ENCODE measurements at regions not wholly inside any gene's neighbourhood (a gene's known extent, or its start where the extent isn't known, plus 50 kb on each side); places are given as distances from the start of the nearest gene placed in this dataset.

DNA sequence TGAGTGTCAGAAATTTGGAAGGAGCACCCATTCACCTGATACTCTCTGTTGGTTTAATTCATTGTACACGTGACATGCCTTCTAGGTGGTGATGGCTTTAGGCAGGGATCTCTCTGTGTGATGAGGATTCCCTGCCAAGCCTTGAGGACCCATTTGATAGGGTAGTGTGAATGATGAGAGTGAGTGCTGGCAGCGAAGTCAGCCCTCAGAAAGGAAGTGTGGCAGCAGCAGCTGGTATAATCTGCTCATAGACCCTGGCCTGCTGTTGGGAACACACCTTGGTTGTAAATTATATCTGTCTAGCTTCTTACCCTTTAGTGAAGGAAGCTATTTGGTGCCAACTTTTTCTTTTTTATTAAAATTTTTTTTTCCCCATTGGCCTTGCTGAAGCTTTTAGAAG is 164.5 kb downstream of the HAUS1 start:
- DNase-seq: no peak

- DNase-seq: no peak
These were observed 165.1 kb downstream of the HAUS1 start for GRCh38 chr18:46269275-46269674.

- no peak for DNase-seq
These were observed 167.3 kb downstream of the HAUS1 start for GRCh38 chr18:46271488-46271887.

DNA sequence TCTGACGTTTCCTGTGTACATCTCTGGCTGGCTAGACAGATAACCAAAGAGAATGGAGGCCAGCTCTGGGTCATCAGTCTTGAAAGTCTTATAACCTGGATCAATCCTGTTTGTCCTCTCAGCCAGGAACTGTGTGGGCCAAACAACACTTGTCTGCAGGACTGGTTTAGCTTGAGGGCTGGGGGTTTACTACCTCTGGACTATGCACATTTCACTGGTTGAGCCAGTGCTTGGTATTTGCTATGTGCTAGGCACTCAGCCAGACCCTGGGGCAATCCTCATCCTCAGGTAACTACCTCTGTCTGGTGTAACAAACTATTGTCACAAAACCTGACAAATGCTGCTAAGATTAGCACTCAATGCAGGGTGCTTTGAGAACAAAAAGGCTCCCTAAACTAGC is 169.7 kb downstream of the HAUS1 start:
- no peak for DNase-seq

GRCh38 chr18:46274266-46274665 is 170.1 kb downstream of the HAUS1 start:
- no peak for DNase-seq

- no peak for DNase-seq
These were observed 171.2 kb downstream of the HAUS1 start for GRCh38 chr18:46275370-46275769.

- DNase-seq: no peak
These were observed 172.6 kb downstream of the HAUS1 start for GRCh38 chr18:46276748-46277147.

DNA sequence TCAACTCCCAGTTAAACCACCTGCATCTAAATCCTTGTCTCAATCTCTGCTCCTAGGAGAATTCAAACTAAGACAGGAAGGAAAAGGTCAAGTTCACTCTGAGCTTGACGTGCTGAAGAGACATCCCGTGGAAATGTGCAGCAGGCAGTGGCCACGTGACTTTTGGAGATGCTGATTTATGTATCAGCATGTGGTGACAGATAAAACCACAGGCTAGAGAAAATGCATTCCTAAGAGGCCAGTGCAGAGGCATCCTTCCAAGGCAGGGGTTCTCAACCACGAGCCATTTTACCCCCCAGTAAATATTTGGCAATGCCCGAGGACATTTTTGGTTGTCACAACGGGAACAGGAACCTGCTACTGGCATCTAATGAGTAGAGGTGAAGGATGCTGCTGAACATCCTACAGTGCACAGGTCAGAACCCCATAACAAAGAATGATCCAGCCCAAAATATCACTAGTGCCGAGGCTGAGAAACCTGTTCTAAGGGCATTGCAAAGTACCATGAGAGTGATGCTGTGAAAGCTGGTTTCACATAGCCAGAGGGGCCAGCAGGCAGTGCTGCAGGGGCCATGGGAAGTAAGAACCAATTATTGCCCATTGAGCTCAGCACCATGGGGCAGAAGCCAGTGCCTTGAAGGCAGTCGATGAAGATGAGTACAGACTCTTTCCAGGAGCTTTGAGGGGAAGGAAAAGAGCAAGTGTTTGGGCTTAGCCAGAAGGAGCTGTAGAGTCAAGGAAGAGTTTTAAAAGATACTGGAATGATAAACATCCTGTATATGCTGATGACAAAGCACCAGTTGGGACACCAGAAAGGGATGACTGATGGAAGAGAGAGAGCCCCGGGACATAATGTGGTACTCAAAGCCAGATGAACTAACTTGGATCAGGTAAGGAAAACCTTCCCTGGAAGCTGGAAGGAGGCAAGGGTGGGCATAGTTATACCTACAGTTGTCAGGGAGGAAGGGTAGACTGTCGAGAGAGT is 174.6 kb downstream of the HAUS1 start:
- no peak for DNase-seq

DNA sequence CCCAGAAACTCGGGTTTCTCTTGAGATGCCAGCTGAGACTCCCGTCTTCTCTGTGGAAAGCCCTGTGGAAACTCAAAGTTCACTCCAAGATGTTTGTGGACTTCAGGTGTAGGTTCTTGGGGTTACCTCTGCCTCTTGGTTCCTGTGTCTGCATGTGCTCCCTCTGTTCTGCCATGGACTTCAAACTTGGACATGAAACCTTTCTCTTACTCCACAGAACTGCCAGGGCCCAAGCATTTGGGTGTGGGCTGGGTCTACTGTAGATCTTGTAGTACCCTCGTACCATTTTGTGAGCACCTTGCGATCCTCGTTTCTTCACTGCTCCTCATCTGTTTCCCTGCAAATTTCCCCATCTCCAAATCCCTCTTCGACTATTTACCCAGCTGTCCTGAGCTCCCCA is 175.5 kb downstream of the HAUS1 start:
- no peak for DNase-seq

- no peak for DNase-seq
These were observed 177.3 kb downstream of the HAUS1 start for GRCh38 chr18:46281185-46282176.

DNA sequence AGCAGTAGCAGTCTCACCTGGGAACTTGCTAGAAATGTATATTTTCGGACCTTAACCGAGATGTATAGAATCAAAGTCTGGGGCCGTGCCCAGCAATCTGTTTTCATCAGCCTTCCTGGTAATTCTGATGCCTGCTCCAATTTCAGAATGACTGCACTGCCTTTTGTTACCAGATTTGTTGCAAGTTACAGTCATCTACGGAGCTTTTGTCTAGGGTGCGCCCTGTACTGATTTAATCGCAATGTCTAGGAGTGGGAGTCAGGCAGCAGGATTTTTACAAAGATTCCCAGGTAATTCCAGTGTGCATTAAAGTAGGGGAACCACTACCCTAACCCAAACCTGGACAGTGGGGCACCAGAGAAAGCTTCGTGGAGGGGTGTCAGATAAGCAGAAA is 178.0 kb downstream of the HAUS1 start:
- DNase-seq: no peak

- no peak for DNase-seq
These were observed 178.5 kb downstream of the HAUS1 start for GRCh38 chr18:46282646-46283045.

- no peak for DNase-seq
These were observed 179.1 kb downstream of the HAUS1 start for GRCh38 chr18:46283268-46283667.

DNA sequence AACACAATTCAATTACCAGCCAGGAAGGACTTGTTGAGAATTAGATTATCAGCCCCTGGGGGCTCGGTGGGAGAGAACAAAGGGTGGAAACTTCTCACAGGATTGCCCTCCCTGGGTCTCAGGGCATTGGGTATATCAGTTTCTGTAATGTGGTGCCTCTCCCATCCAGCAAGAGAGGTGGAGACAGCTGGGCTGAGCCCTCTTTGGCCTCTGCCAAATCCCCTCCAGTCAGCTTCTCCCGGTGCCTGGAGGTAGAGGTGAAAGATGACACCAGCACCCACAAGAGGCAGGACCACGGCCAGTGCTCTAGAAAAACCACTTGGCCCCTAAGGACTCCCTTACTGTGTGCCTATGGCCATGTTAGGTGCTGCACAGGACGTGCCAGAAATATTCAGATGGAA is 179.7 kb downstream of the HAUS1 start:
- DNase-seq: no peak

DNA sequence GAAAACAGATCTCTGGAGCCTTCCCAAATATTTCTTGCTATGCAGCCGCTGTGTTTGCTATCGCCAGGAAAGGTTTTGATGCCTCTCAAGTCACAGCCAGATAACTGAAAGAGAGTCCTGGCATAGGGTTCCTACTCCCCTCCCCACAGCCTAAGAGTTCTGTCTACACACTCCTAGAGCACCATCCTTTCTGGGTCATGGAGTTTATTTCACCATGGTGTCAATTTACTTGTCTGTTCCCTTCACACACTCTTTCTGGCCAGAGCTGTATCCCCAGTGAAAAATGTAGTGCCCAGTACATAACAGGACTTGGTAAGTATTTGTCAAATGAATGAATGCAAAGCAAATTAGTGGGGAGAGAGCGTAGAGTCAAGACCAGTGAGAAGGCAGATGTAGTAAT is 185.3 kb downstream of the HAUS1 start:
- no peak for DNase-seq

- no peak for DNase-seq
These were observed 185.7 kb downstream of the HAUS1 start for GRCh38 chr18:46289931-46290330.

DNA sequence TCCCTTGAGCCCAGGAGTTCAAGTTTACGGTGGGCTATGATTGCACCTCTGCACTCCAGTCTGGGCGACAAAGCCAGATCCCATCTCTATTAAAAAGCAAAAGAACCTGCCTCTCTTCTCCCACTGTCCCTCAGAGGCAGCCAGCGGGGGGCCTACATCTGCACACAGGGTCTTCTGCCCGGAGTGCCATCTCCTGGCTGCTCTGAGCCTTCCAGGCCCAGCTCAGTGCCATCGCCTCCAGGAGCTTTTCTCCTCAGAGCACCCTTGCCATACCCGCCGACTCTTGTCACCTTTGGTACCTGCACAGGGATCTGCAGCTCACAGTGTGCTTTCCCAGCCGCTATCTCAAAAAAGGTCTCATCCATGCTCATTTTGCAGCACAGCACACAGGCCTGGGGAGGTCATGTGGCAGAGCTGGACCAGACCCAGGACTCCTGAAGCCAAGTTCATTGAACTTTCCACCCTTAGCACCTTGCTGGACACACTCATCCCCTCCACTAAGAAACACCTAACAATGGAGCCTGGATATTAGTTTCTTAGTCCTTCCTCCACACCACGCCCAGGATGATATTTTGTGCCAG is 186.3 kb downstream of the HAUS1 start:
- no peak for DNase-seq

- DNase-seq: no peak
These were observed 187.0 kb downstream of the HAUS1 start for GRCh38 chr18:46291149-46291548.

DNA sequence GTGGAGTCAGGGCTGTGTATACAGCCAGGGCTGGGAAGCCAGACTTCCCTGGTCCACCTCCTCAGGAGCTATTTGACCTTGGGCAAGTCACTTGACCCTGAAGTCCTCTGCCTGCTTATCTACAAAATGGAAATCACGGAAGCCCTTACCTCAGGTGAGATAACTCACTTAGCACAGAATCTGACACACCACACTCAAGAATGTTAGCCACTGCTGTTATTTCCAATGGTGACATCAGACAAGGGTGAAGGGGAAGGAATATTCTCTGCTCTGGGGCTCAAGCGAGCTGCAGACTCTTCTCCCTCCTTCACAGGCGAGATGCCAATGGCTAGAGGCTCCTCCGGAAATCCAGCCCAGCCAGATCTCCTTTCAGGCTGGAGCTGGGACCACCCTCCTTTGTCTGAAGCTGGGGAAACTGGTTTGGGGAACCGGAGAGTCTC is 189.6 kb downstream of the HAUS1 start:
- DNase-seq: no peak

GRCh38 chr18:46294318-46294717 is 190.1 kb downstream of the HAUS1 start:
- no peak for DNase-seq

GRCh38 chr18:46294751-46295150 is 190.6 kb downstream of the HAUS1 start:
- DNase-seq: no peak

- DNase-seq: no peak
These were observed 191.2 kb downstream of the HAUS1 start for GRCh38 chr18:46295416-46295815.

- DNase-seq: no peak
These were observed 192.5 kb downstream of the HAUS1 start for GRCh38 chr18:46296656-46297055.

Measured in NCI-H187 treated with DMSO at 0.1 percent for 48 hours (cell line).